ENCODE measurements at regions not wholly inside any gene's neighbourhood (a gene's known extent, or its start where the extent isn't known, plus 50 kb on each side); places are given as distances from the start of the nearest gene placed in this dataset.

DNA sequence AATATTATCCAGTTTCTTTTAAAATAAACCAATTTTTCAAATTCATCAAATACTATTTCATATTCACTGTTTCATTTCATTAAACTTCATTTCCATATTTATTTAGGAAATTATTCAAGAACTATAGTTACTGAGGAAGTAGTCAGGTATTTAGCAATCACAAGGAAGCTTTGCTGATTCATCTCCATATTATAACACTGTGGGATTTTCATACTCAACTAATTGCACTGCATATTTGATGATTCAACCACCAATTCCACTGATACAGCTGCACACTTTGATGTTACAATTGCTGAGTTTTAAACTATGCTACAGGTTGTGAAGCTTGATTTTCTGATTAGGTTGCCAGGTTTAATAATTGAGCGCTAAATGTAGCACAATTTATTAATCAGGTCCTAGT is 556.8 kb upstream of the SLITRK1 start:
- DNase-seq (ENCODE audit: low spot score): no peak

- no peak for DNase-seq (ENCODE audit: low spot score)
These were observed 550.8 kb upstream of the SLITRK1 start for GRCh38 chr13:84433024-84433423.

GRCh38 chr13:84431646-84432045 is 549.4 kb upstream of the SLITRK1 start:
- no peak for DNase-seq (ENCODE audit: low spot score)

- no peak for DNase-seq (ENCODE audit: low spot score)
These were observed 548.2 kb upstream of the SLITRK1 start for GRCh38 chr13:84430446-84430845.

DNA sequence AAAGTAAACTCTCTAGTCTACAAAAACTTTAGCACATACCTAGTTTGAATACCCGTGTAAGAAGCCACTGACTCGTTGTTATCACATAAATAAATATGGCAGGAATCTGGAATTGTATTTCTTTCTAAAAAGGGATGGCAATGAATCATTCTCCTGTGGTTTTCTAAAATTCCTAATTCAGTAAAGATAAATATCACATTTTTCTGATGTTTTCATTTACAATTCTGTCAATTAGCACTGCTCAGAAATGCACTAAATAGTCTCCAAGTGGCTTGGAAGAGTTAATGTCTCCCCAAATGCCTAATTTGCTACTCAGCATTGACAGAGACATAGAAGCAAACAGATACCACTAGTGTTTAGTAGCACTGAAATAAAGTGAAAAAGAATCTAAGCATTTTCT is 547.7 kb upstream of the SLITRK1 start:
- no peak for DNase-seq (ENCODE audit: low spot score)

DNA sequence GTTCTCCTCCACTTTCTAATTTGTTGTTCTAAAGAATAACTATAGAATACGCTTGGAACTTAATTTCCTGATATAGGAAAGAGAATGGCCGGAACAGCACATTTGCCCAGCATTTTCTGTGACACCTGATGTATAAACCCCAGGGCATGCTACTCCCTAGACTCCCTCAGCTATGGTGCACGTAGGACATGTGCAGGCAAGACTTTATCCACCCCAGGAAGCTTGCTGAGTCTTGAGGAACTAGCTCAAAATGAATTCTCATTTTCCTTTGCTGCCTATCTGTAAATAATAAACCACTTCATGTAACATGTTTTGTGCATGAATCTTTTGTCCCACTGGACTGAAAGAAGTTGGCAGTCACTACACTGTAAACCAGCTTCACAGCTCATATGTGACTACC is 535.8 kb upstream of the SLITRK1 start:
- no peak for DNase-seq (ENCODE audit: low spot score)

GRCh38 chr13:84417416-84417815 is 535.1 kb upstream of the SLITRK1 start:
- no peak for DNase-seq (ENCODE audit: low spot score)

- no peak for DNase-seq (ENCODE audit: low spot score)
These were observed 530.7 kb upstream of the SLITRK1 start for GRCh38 chr13:84413016-84413415.

DNA sequence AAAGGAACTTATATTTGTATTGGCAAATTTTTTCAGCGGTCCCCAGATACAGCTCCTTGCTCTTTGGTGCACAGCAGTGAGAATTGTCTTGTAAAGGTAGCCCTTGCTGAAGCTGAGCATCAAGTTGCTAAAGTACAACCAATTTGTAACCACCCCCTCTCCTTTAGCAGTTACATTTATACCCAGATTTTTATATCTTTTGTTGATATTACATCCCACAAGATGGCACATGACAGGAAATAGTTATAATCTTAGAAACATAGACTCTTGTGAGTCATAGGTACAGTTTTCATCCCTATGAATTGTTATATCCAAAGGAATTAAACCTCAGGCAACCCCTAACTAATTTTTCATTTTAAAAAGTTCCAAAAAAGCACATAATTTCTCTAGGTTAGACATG is 523.0 kb upstream of the SLITRK1 start:
- no peak for DNase-seq (ENCODE audit: low spot score)

- DNase-seq (ENCODE audit: low spot score): no peak
These were observed 518.4 kb upstream of the SLITRK1 start for GRCh38 chr13:84400706-84401105.

GRCh38 chr13:84399320-84400085 is 517.2 kb upstream of the SLITRK1 start:
- no peak for DNase-seq (ENCODE audit: low spot score)

- no peak for DNase-seq (ENCODE audit: low spot score)
These were observed 511.8 kb upstream of the SLITRK1 start for GRCh38 chr13:84393981-84394625.

- no peak for DNase-seq (ENCODE audit: low spot score)
These were observed 498.6 kb upstream of the SLITRK1 start for GRCh38 chr13:84380866-84381265.

GRCh38 chr13:84377106-84377505 is 494.8 kb upstream of the SLITRK1 start:
- no peak for DNase-seq (ENCODE audit: low spot score)

DNA sequence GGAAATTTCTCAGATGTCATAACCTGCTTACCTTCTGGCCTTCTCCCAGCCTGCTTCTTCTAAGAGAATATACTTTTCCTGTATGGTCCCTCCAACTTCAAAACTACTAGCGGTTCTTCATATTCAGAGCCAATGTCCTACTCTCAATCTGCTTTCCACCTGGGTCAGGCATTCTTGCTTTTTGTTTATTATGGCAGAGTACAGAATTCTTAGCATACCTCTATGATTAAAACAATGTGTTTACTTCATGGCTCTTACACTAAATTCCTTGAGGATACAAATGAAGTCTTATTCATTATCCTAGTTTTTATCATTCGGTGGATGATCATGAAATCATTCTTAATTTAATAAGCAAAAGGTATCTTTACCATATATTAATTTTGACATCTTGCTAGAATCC is 484.2 kb upstream of the SLITRK1 start:
- no peak for DNase-seq (ENCODE audit: low spot score)

DNA sequence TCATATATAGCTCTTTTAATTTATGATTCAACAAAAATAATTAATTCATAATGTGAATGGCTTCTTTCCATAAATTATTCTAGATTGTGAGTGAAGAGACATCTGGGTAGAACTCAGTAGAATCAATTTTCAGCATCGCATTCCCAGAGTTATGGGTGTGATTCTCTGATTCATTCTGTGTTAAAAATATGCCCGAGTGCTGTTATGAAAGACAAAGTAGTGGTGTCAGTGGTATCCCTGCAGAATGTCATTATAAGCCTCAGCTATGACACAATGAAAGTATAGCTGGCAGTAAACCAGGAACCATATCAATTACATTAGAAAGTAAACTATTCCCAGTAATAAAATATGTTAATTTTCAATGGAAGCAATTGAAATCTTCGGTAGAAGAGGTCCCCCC is 480.5 kb upstream of the SLITRK1 start:
- no peak for DNase-seq (ENCODE audit: low spot score)

- no peak for DNase-seq (ENCODE audit: low spot score)
These were observed 478.5 kb upstream of the SLITRK1 start for GRCh38 chr13:84360822-84361221.

DNA sequence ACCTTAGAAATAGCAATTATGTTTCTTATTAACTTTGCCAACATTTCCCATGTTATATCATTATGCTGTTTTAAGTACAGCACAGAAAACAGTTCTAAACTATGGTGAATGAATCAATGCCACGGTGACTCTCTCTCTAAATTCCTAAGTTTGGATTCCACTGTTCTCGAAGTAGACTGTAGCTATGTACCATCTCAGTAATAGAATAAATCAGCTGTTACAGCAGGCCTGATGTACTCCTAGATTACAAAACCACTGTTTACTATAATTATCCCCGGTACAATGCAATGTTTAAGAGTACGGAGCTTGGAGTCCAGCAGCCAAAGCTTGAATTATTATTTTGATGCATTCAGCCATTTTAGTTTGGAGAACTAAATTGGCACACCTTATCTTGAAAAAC is 476.3 kb upstream of the SLITRK1 start:
- DNase-seq (ENCODE audit: low spot score): no peak

DNA sequence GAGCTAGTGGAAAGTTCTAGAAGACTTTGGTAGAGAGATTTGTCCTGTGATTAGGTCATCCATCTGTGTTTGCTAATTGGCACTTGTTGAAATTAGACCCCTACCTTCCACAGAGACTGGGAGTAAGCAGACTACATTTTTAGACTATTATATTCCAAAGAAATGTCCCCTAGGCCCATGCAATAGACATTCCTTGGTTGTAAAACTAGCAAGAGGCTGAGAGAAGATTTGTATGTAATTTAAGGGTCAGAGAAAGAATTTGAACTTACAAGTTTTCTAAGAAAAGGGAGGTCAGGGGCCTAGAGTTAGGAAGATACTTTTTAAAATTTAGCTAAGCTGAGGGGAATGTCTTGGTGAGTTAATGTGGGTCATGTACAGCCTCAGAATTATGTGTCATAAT is 470.7 kb upstream of the SLITRK1 start:
- no peak for DNase-seq (ENCODE audit: low spot score)

DNA sequence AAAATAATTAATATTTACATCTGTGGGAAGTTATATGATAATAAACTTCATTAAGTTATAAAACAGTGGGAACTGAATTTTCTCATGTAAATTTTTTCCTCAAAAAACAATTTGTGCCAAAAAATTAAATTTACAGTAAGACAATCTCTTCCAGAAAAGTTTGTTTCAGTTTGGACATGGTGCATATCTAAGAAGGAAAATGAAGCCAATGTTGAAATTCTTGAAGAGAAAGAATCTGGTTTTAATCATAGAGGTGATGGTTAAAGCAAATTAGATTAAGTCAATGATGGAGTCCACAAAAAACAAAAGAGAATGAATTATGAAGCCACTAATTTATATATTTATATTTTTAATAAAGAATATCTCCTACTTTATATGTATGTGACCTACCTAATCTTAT is 457.2 kb upstream of the SLITRK1 start:
- DNase-seq (ENCODE audit: low spot score): no peak

- DNase-seq (ENCODE audit: low spot score): no peak
These were observed 450.1 kb upstream of the SLITRK1 start for GRCh38 chr13:84332346-84332745.

DNA sequence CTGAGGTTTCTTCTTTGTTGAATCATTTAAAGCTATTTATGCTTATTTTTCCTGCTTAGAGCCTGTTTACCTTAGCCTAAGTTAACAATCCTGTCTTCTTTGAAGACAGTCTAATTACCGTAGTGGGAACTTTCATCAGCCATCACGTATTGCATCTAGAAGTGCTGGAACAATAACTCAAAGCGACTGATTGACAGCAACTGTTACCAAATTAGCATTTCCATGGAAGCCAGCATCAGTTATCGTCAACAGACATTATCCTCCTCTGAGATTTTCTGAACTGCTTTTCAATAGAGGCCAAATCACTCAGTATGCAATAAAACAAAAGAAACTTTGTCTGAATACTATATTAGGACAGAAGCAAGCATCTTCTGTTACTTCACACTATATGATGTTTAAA is 433.3 kb upstream of the SLITRK1 start:
- DNase-seq (ENCODE audit: low spot score): no peak

DNA sequence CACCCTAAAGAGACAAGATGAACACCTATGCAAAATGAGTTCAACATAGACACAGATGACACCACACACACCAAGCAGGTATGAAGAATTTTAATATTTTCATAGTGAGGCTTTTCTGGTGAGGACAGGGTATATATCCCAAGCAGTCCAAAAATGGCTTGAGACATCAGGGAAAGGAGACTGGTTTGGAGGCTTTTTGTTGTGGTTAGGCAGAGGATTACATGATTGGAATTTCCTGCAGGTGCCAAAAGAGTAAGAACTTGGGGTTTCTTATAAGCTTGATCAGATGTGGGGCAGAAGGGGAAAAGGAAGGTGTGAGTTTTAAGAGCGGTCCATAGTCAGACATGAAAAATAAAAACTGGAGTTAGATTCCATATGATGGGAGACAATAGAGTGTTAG is 420.8 kb upstream of the SLITRK1 start:
- no peak for DNase-seq (ENCODE audit: low spot score)

GRCh38 chr13:84297251-84297650 is 415.0 kb upstream of the SLITRK1 start:
- no peak for DNase-seq (ENCODE audit: low spot score)

Measured in AG08395 (cell line).